HG03439 (cell line): ENCODE measurements at regions not wholly inside any gene's neighbourhood (a gene's known extent, or its start where the extent isn't known, plus 50 kb on each side); places are given as distances from the start of the nearest gene placed in this dataset.

Source experiments
- ATAC-seq: cut with Tn5 transposase; IDR thresholded peaks from one replicate; pipeline ENCODE4 v1.9.1; 2021; ENCODE audit warnings: mild to moderate bottlenecking, moderate library complexity; ENCODE audit not compliant: unreplicated experiment

DNA sequence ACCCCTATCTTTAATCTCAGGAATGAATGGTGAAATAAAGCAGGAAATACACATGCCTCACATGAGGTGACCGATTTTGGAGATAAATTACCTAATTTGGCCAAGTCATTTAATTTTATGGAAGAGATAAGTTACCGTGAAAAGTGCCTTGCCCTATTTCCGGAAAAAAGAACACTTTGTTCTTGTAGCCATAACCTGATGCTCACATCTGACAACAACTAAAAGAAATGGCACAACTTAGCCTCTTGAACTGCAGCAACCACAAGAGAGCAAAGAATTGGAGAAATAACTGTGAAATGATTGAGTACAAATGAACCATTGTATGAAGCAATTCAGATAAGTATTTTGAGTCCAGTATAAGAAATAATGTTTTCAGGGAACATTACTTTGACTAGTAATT, 628.1 kb upstream of the TYRP1 start:
- no peak for ATAC-seq

- no peak for ATAC-seq
Measured at GRCh38 chr9:12065686-12066085, 627.5 kb upstream of the TYRP1 start.

GRCh38 chr9:12066455-12067035, 626.6 kb upstream of the TYRP1 start:
- ATAC-seq, result no peak

DNA sequence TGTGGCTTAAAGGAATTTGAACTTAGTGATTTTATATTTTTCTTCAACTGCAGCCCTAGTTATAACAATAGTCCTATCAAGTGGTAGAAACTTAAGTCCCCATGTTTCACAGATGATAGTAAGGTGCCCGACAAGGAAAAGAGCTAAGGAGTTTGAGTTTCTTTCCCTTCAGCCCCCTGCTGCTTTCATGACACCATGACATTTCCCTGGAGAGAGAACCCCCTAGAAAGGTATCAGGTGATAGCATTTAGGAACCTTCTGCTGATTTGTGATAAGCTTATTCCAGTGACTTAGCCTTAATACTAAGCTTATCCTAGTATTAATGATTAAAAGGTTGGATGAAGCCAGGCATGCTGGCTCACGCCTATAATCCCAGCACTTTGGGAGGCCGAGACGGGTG, 623.8 kb upstream of the TYRP1 start:
- ATAC-seq, result no peak

- ATAC-seq, result no peak
Measured at GRCh38 chr9:12085399-12085798, 607.8 kb upstream of the TYRP1 start.

- no peak for ATAC-seq
Measured at GRCh38 chr9:12091865-12092527, 601.2 kb upstream of the TYRP1 start.

GRCh38 chr9:12094046-12094445, 599.1 kb upstream of the TYRP1 start:
- no peak for ATAC-seq

GRCh38 chr9:12095931-12096330, 597.3 kb upstream of the TYRP1 start:
- ATAC-seq, result no peak

GRCh38 chr9:12133416-12133815, 559.8 kb upstream of the TYRP1 start:
- no peak for ATAC-seq

DNA sequence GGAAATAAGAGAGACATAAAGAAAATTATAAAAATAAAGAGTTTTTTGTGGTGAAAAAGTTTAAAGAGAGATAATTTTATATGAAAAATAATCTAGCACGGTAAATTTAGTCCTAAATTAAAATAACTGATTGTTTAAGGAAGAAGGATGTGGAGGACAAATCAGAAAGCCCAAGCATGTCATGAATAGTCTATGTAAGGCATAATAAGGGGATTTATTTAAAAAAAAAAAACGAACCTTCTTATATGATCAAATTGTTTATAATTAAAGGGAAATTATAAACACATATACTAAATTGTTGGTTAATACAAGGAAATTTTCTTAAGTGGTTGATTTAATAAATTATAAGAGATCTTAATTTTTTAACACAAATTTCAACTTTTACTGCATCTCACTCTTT, 551.8 kb upstream of the TYRP1 start:
- ATAC-seq, result no peak

DNA sequence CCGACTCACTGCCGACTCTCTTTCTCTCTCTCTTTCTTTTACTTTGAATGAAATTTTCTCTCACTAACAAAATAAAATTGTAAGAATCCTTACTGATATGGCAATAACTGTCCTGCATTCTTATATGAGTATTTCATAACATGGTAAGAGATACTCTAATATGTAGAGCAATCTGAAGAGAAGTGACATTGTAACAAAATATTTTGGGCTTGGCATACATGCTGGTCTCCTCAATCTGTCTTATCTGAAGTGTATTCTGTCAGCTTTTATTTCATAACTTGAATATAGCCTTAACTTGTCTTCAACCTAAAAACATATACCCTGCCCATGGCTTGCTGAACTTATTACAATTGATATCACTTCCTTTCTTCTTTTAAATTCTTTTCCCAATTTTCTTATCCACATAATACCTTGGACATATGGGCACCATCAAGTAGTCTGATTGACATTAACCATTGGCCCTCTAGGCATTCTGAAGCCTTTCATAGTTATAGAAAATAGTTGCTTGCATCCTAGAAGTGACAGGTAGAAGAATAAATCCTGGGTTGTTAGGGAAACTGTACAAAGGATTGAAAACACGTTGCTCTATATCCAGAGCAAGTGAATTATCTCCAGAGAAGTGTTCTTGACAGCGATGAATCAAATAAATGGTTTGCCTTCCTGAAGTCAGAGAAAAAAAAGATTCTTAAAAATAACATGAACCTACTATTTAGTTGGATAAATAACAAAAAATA, 537.6 kb upstream of the TYRP1 start:
- ATAC-seq, result no peak

- ATAC-seq, result no peak
Measured at GRCh38 chr9:12162181-12162815, 530.9 kb upstream of the TYRP1 start.

DNA sequence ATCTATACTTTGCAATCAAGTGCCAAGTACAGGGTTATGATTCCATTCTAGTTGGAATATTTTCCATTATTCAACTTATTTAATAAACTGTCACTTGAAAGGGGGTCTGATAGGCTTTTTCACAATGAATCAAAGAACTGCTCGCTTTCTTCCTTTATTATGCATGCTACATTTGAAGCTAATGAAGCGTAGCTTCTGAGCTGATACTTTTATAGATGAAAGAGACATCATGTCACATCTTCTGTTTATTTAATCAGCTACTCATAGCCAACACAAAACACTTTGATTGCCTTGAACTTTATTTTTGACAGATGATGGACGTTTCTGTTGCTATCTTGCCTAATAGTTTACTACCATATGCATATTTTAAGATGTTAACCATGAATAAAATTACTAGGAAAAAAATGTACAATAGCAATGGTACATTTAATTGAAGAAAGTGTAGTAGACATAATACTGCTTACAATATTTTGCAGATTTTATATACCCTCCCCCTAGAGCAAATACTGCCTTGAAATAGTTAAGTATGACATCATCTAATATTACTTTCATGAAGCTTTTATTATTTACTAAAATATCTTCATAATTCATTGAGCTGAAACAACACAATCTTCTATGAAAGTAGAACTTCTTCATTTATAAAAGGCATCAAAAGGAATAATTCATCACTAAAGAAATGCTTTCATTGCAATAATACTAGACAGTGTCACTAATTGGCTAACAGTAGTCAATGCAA, 529.3 kb upstream of the TYRP1 start:
- ATAC-seq, result no peak

DNA sequence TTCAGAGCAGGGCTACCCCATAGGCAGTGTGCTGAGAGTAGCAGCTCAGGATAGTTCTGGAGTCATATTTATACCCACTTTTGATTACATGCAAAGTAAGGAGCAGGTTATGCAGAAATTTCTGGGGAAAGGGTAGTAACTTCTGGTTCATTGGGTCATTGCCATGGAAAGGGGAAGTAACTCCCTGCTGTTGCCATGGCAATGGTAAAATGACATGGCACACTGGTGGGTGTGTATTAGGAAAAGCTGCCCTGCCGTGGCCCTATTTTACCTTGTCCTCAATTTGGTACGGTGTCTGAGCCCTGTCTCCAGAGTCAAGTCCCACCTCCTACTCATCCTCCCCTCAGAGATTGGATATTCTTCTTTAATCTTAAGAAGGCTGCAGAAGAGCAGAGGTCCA, 526.7 kb upstream of the TYRP1 start:
- ATAC-seq, result no peak

DNA sequence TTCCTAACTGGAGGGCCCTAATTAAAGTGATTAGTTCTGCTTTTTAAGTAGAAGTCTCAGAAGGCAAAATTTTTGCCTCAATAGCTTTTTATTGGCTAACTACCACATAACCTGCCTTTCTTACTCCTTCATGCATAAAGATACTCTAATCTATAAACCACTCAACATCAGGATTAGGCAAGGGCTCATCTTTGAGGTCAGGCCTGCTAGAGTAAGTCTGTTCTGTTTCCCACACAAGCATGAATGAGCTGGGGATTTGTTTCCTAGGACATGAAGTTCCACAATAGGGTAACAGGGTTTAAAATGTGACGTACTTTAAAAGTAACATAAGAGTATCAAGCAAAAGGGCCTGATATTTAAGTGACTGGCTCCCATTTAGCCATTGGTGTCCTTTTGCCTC, 522.7 kb upstream of the TYRP1 start:
- no peak for ATAC-seq

- ATAC-seq, result no peak
Measured at GRCh38 chr9:12178634-12179033, 514.6 kb upstream of the TYRP1 start.

GRCh38 chr9:12182806-12183205, 510.4 kb upstream of the TYRP1 start:
- ATAC-seq, result no peak

DNA sequence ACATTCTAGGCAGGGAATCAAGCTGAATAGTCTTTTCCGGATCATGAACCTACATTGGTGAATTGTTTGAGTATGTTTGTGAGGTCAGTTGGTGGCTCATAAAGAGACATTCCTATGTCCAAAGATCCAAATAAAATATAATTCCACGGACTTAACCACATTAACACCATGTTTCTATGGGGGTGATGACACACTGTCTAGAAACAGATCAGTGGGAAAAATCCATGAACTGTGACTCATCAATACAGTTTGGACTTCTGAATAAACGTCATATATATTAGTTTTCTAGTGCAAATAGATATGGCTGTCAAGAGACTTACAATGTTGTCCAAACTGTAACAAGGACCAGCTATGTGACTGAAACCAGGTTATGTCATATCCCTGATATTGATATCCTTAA, 509.9 kb upstream of the TYRP1 start:
- ATAC-seq, result no peak

DNA sequence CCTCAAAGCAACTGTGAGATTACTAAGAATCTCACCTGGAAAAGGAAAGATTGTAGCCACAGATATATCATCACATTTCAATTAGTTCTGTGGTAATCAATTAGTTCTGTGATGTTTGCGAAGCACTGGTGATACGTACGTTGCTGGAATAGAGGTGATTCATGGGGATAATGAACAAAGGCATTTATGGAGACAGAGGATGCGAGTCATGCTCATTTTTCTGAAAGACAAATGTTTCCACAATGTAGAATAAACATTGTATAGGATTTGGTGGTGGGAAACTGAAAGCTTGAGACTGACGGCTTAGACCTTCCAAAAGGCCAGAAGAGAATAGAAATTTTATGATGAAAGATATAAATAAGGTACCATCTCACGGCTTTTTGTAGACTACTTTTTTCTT, 507.3 kb upstream of the TYRP1 start:
- no peak for ATAC-seq

DNA sequence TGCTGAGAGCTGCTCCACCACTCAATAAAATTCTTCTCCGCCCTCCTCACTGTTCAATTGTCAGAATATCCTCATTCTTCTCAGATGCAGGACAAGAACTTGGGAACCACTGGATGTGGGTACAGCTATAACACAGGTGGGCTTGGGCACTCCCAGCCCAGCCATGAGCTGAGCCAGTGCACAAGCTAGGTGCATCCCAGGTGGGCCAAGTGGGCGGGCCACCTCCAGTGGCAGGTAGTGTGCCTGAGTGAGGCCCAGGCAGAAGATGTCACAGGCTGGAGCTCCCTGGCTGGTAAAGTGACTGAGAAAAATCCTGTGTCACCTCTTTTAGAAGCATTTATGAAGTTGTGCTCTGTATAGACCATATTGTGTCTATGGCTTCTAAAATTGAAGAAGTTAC, 501.6 kb upstream of the TYRP1 start:
- no peak for ATAC-seq

DNA sequence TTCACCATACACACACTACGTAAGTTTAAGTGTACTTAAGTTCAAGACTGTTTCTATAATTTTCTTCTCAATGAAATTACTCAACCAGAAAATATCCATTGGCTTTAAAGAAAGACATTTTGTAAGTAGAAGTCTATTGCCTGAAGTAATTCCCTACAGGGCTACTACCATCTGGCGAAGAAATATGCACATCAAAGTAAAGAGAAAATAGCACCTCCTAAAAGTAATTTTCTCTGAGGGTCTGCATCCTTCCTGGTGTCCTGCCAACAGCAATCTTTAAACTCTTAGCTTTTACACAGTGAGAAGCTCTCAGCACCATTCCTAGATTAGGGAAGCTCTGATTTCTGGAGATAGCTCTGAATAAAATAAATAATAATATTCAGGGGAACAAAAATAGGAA, 498.5 kb upstream of the TYRP1 start:
- no peak for ATAC-seq
